ENCODE measurements at regions not wholly inside any gene's neighbourhood (a gene's known extent, or its start where the extent isn't known, plus 50 kb on each side); places are given as distances from the start of the nearest gene placed in this dataset.

- no peaks in the 10 kb centered on the region for H3K9me3 ChIP-seq (ENCODE audit: control insufficient read depth, low read length)
- H3K27ac Mint-ChIP-seq: no peak overlapping the region
- no peaks in the 10 kb centered on the region for H3K27me3 Mint-ChIP-seq (ENCODE audit: insufficient read depth)
- H3K4me1 Mint-ChIP-seq: no peaks in the 10 kb centered on the region
- no peak overlapping the region for H3K4me3 ChIP-seq (ENCODE audit: low read length)
- peaks cover 3% of the 10 kb centered on the region for H3K36me3 Mint-ChIP-seq (ENCODE audit: low read depth)
- H3K9ac ChIP-seq (ENCODE audit: extremely low read depth, low read length, poor library complexity, severe bottlenecking): no peak overlapping the region
- no peak overlapping the region for H3K4me3 Mint-ChIP-seq
- H3K27ac ChIP-seq (ENCODE audit: low read depth, low read length): no peak overlapping the region
- H3K27me3 ChIP-seq (ENCODE audit: control insufficient read depth, insufficient read depth, low read length, poor library complexity, severe bottlenecking): no peaks in the 10 kb centered on the region
- DNase-seq: no peak
- H3K9me3 Mint-ChIP-seq: no peaks in the 10 kb centered on the region
- no peaks in the 10 kb centered on the region for H3K4me1 ChIP-seq (ENCODE audit: control insufficient read depth, insufficient read depth, low read length)
- TF ChIP-seq, protein P1, sequence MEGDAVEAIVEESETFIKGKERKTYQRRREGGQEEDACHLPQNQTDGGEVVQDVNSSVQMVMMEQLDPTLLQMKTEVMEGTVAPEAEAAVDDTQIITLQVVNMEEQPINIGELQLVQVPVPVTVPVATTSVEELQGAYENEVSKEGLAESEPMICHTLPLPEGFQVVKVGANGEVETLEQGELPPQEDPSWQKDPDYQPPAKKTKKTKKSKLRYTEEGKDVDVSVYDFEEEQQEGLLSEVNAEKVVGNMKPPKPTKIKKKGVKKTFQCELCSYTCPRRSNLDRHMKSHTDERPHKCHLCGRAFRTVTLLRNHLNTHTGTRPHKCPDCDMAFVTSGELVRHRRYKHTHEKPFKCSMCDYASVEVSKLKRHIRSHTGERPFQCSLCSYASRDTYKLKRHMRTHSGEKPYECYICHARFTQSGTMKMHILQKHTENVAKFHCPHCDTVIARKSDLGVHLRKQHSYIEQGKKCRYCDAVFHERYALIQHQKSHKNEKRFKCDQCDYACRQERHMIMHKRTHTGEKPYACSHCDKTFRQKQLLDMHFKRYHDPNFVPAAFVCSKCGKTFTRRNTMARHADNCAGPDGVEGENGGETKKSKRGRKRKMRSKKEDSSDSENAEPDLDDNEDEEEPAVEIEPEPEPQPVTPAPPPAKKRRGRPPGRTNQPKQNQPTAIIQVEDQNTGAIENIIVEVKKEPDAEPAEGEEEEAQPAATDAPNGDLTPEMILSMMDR (conservative IDR thresholded peaks at IDR 0.05): no peak
- H3K36me3 ChIP-seq (ENCODE audit: control insufficient read depth, insufficient read depth, low read length): no peaks in the 10 kb centered on the region
- WGBS, 2 experiments (ENCODE audit: insufficient coverage in 1 of 2, insufficient read length in 1 of 2): 93 to 97% methylated on average over 7 to 10 of the region's 10 CpGs
Observed at GRCh38 chr2:120947982-120948661, 212.5 kb downstream of the GLI2 start.

- Histone ChIP-seq H3K4me3 (ENCODE audit: low read length) (no peak overlapping the region), H3K27ac (ENCODE audit: low read depth, low read length) (no peak overlapping the region), H3K9me3 (ENCODE audit: control insufficient read depth, low read length) (no peaks in the 10 kb centered on the region), H3K36me3 (ENCODE audit: control insufficient read depth, insufficient read depth, low read length) (no peaks in the 10 kb centered on the region), H3K27me3 (ENCODE audit: control insufficient read depth, insufficient read depth, low read length, poor library complexity, severe bottlenecking) (no peaks in the 10 kb centered on the region), H3K4me1 (ENCODE audit: control insufficient read depth, insufficient read depth, low read length) (no peaks in the 10 kb centered on the region), H3K9ac (ENCODE audit: extremely low read depth, low read length, poor library complexity, severe bottlenecking) (no peak overlapping the region)
- Mint-ChIP-seq H3K36me3 (ENCODE audit: low read depth) (peaks cover 2% of the 10 kb centered on the region), H3K27ac (no peak overlapping the region), H3K4me3 (no peak overlapping the region), H3K4me1 (no peaks in the 10 kb centered on the region), H3K27me3 (ENCODE audit: insufficient read depth) (no peaks in the 10 kb centered on the region), H3K9me3 (no peaks in the 10 kb centered on the region)
- TF ChIP-seq, protein P1 (conservative IDR thresholded peaks at IDR 0.05): no peak
- DNase-seq: no peak
- WGBS, 2 experiments (ENCODE audit: insufficient coverage in 1 of 2, insufficient read length in 1 of 2): 93 to 95% methylated on average over 6 to 8 of the region's 8 CpGs
Observed at GRCh38 chr2:120948662-120949011, 213.0 kb downstream of the GLI2 start.

- Histone ChIP-seq H3K9me3 (ENCODE audit: control insufficient read depth, low read length) (no peaks in the 10 kb centered on the region), H3K4me3 (ENCODE audit: low read length) (no peak overlapping the region), H3K27me3 (ENCODE audit: control insufficient read depth, insufficient read depth, low read length, poor library complexity, severe bottlenecking) (no peaks in the 10 kb centered on the region), H3K9ac (ENCODE audit: extremely low read depth, low read length, poor library complexity, severe bottlenecking) (no peak overlapping the region), H3K36me3 (ENCODE audit: control insufficient read depth, insufficient read depth, low read length) (no peaks in the 10 kb centered on the region), H3K27ac (ENCODE audit: low read depth, low read length) (no peak overlapping the region), H3K4me1 (ENCODE audit: control insufficient read depth, insufficient read depth, low read length) (no peaks in the 10 kb centered on the region)
- DNase-seq: peak; percentile 59
- H3K4me3 Mint-ChIP-seq: no peak overlapping the region
- no peaks in the 10 kb centered on the region for H3K4me1 Mint-ChIP-seq
- TF ChIP-seq, protein P1 (conservative IDR thresholded peaks at IDR 0.05): peak; percentile 64
- H3K27me3 Mint-ChIP-seq (ENCODE audit: insufficient read depth): no peaks in the 10 kb centered on the region
- H3K27ac Mint-ChIP-seq: no peak overlapping the region
- no peaks in the 10 kb centered on the region for H3K36me3 Mint-ChIP-seq (ENCODE audit: low read depth)
- no peaks in the 10 kb centered on the region for H3K9me3 Mint-ChIP-seq
- 92 to 97% methylated on average over 9 to 12 of the region's 12 CpGs for WGBS, 2 experiments (ENCODE audit: insufficient coverage in 1 of 2, insufficient read length in 1 of 2)
Observed at GRCh38 chr2:120949027-120949956, 213.6 kb downstream of the GLI2 start.
